GM12878 (cell line): ENCODE measurements at regions not wholly inside any gene's neighbourhood (a gene's known extent, or its start where the extent isn't known, plus 50 kb on each side); places are given as distances from the start of the nearest gene placed in this dataset.

ENCODE experiments used
- BHLHE40 ChIP-seq, 2 experiments: fragments of 450-650 bp in 1 of 2; IDR thresholded peaks; 2 replicates each; pipeline ENCODE4 v1.6.1; 2011 to 2017; ENCODE audit warnings: low read depth in 2 of 2, borderline replicate concordance in 1 of 2, improper control_type of control experiment in 1 of 2, low read length in 1 of 2, mild to moderate bottlenecking in 1 of 2
- CEBPB ChIP-seq, 2 experiments: fragments of 150-350 bp in 1 of 2; IDR thresholded peaks; 2 replicates each; pipeline ENCODE4 v1.6.1; 2012 to 2014; ENCODE audit warnings: low read depth in 2 of 2, low read length in 2 of 2, borderline replicate concordance in 1 of 2, inconsistent platforms in 1 of 2
- EED ChIP-seq: sonication (generic); IDR thresholded peaks from 2 replicates; pipeline ENCODE4 v1.6.1; 2016; ENCODE audit warnings: antibody characterized with exemption, low read depth
- HCFC1 ChIP-seq: fragments of 150-350 bp; IDR thresholded peaks from 2 replicates; pipeline ENCODE4 v1.6.1; 2014; ENCODE audit warnings: low read length
- LARP7 ChIP-seq: fragments of 450-650 bp; IDR thresholded peaks from 2 replicates; pipeline ENCODE4 v1.6.1; 2017; ENCODE audit warnings: mild to moderate bottlenecking
- POLR2A ChIP-seq: IDR thresholded peaks from 2 replicates; pipeline ENCODE4 v1.6.1; 2011; ENCODE audit warnings: low read depth, mild to moderate bottlenecking, low read length
- TF ChIP-seq, protein P1 (sequence below), 3 experiments: IDR thresholded peaks in 2 of 3; conservative IDR thresholded peaks in 1 of 3; 2 replicates each; pipeline ENCODE4 v1.5.1; 2011; ENCODE audit warnings: low read depth in 3 of 3, low read length in 3 of 3, mild to moderate bottlenecking in 3 of 3, control low read depth in 2 of 3, moderate library complexity in 2 of 3, inconsistent platforms in 1 of 3, mixed read lengths in 1 of 3; ENCODE audit not compliant: control insufficient read depth in 2 of 3, insufficient read depth in 1 of 3; ENCODE audit errors: extremely low read depth in 1 of 3

- TF ChIP-seq HCFC1: no peak
- no peak for TF ChIP-seq EED
- no peak for TF ChIP-seq CEBPB (IDR thresholded peaks at IDR 0.05; ENCODE audit: borderline replicate concordance in 1 of 2, low read depth in 2 of 2, low read length in 2 of 2)
- TF ChIP-seq LARP7: no peak
- no peak for TF ChIP-seq BHLHE40 (IDR thresholded peaks at IDR 0.05; ENCODE audit: borderline replicate concordance in 1 of 2, low read depth in 2 of 2, low read length in 1 of 2)
- TF ChIP-seq POLR2A: no peak
- TF ChIP-seq, protein P1, sequence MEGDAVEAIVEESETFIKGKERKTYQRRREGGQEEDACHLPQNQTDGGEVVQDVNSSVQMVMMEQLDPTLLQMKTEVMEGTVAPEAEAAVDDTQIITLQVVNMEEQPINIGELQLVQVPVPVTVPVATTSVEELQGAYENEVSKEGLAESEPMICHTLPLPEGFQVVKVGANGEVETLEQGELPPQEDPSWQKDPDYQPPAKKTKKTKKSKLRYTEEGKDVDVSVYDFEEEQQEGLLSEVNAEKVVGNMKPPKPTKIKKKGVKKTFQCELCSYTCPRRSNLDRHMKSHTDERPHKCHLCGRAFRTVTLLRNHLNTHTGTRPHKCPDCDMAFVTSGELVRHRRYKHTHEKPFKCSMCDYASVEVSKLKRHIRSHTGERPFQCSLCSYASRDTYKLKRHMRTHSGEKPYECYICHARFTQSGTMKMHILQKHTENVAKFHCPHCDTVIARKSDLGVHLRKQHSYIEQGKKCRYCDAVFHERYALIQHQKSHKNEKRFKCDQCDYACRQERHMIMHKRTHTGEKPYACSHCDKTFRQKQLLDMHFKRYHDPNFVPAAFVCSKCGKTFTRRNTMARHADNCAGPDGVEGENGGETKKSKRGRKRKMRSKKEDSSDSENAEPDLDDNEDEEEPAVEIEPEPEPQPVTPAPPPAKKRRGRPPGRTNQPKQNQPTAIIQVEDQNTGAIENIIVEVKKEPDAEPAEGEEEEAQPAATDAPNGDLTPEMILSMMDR (IDR thresholded peaks at IDR 0.05 in 2 of 3, conservative IDR thresholded peaks at IDR 0.05 in 1 of 3; ENCODE audit: control insufficient read depth in 2 of 3, extremely low read depth in 1 of 3, insufficient read depth in 1 of 3, low read depth in 3 of 3, low read length in 3 of 3): no peak
Observed at GRCh38 chr3:71881732-71882131, 96.8 kb upstream of the PROK2 start.
